Transverse colon (tissue), 4 donors: ENCODE measurements at regions not wholly inside any gene's neighbourhood (a gene's known extent, or its start where the extent isn't known, plus 50 kb on each side); places are given as distances from the start of the nearest gene placed in this dataset.

Experiments used
- DNase-seq: peaks from one replicate; pipeline ENCODE4 v3.0.0-alpha.2; 2019
- H3K27ac ChIP-seq, 4 donors: fragments of 200-600 bp; sonication (generic); 2 replicates each; pipeline ENCODE4 v1.5.1; 2016 to 2018; ENCODE audit warnings: inconsistent platforms in 4 of 4
- H3K27me3 ChIP-seq: fragments of 200-600 bp; sonication (generic); 2 replicates; pipeline ENCODE4 v1.5.1; 2017; ENCODE audit warnings: inconsistent platforms
- H3K36me3 ChIP-seq, 4 donors: fragments of 200-600 bp; sonication (generic); 2 replicates each; pipeline ENCODE4 v1.5.1; 2017 to 2019; ENCODE audit warnings: inconsistent platforms in 4 of 4
- H3K4me1 ChIP-seq, 4 donors: fragments of 200-600 bp; sonication (generic); 2 replicates each; pipeline ENCODE4 v1.5.1; 2017 to 2020; ENCODE audit warnings: inconsistent platforms in 4 of 4
- H3K4me3 ChIP-seq, 4 donors: fragments of 200-600 bp; sonication (generic); 1 replicate in 1 of 4; 2 replicates in 3 of 4; pipeline versions ENCODE4 v1.5.1 to v1.6.1; 2017 to 2019; ENCODE audit warnings: inconsistent platforms in 4 of 4
- H3K9me3 ChIP-seq, 2 donors: fragments of 200-600 bp; sonication (generic); 2 replicates each; pipeline ENCODE4 v1.5.1; 2017 to 2019; ENCODE audit warnings: inconsistent platforms in 2 of 2
- CTCF ChIP-seq, 5 experiments: fragments of 200-600 bp in 3 of 5; fragments of 450-650 bp in 2 of 5; sonication (generic) in 3 of 5; IDR thresholded peaks; 1 replicate in 2 of 5; 2 replicates in 3 of 5; pipeline ENCODE4 v1.5.1; 2016 to 2017; ENCODE audit warnings: antibody characterized with exemption in 5 of 5, inconsistent platforms in 3 of 5, mild to moderate bottlenecking in 2 of 5, moderate library complexity in 1 of 5
- EP300 ChIP-seq: sonication (generic); formaldehyde crosslinking; IDR thresholded peaks from one replicate; pipeline ENCODE4 v1.6.1; 2017; ENCODE audit warnings: antibody characterized with exemption, low read depth
- POLR2A ChIP-seq: fragments of 450-650 bp; IDR thresholded peaks from one replicate; pipeline ENCODE4 v1.6.1; 2016; ENCODE audit warnings: antibody characterized with exemption, mild to moderate bottlenecking, moderate library complexity
- POLR2AphosphoS5 ChIP-seq, 3 donors: sonication (generic); formaldehyde crosslinking; IDR thresholded peaks; one replicate each; pipeline ENCODE4 v1.6.1; 2016; ENCODE audit warnings: antibody characterized with exemption in 3 of 3
- WGBS, 2 donors: methylation state at CpG; one replicate each; pipeline ENCODE4 v1.1.5; 2018; ENCODE audit warnings: low coverage in 1 of 2; 5-methylcytosine and 5-hydroxymethylcytosine counted together
- in situ Hi-C, 4 donors: fragments of 200-750 bp; cut with MboI; loops; one replicate each; pipeline versions ENCODE4 v1.15.0 to v1.15.1; 2017; ENCODE audit warnings: low sequenced_read_pairs in 3 of 4, low pct_ligation_motif_present in 1 of 4, low pct_unique_long_range_greater_than_20kb in 1 of 4
- intact Hi-C: fragments of 100-400 bp; cut with DNase I; formaldehyde crosslinking; loops from one replicate; pipeline ENCODE4 v1.15.1; 2023; ENCODE audit warnings: low total_unique reads

GRCh38 chr5:161189452-161189851 lies 337.4 kb upstream of the ATP10B start:
- no peak for DNase-seq
- Histone ChIP-seq H3K4me3 (no peak overlapping the region), H3K27me3 (no peaks in the 10 kb centered on the region), H3K4me1 (no peaks in the 10 kb centered on the region), H3K9me3 (no peaks in the 10 kb centered on the region), H3K27ac (no peak overlapping the region), H3K36me3 (no peaks in the 10 kb centered on the region)
- in situ Hi-C loops, result no loop called here
- intact Hi-C loops, result no loop called here
- TF ChIP-seq CTCF (IDR thresholded peaks at IDR 0.05) (no peak), EP300 (no peak), POLR2A (no peak), POLR2AphosphoS5 (IDR thresholded peaks at IDR 0.05) (no peak)
- 64 to 74% methylated on average over 1 of the region's 1 CpG for WGBS, 2 donors

- H3K36me3 ChIP-seq, result no peaks in the 10 kb centered on the region
- in situ Hi-C loops, result no loop called here
- H3K4me3 ChIP-seq, result no peak overlapping the region
- no peaks in the 10 kb centered on the region for H3K27me3 ChIP-seq
- intact Hi-C loops, result no loop called here
- H3K9me3 ChIP-seq, result no peaks in the 10 kb centered on the region
- no peak for DNase-seq
- no peaks in the 10 kb centered on the region for H3K4me1 ChIP-seq
- no peak for TF ChIP-seq CTCF (IDR thresholded peaks at IDR 0.05)
- no peak for TF ChIP-seq POLR2A
- no peak for TF ChIP-seq EP300
- TF ChIP-seq POLR2AphosphoS5 (IDR thresholded peaks at IDR 0.05), result no peak
- H3K27ac ChIP-seq, result no peak overlapping the region
These were observed 331.5 kb upstream of the ATP10B start for GRCh38 chr5:161183559-161183958.

- in situ Hi-C loops, result no loop called here
- Histone ChIP-seq H3K9me3 (no peaks in the 10 kb centered on the region), H3K27ac (no peak overlapping the region), H3K36me3 (no peaks in the 10 kb centered on the region), H3K4me1 (no peaks in the 10 kb centered on the region), H3K4me3 (no peak overlapping the region), H3K27me3 (no peaks in the 10 kb centered on the region)
- no peak for TF ChIP-seq CTCF (IDR thresholded peaks at IDR 0.05)
- TF ChIP-seq POLR2A, result no peak
- TF ChIP-seq POLR2AphosphoS5 (IDR thresholded peaks at IDR 0.05), result no peak
- TF ChIP-seq EP300, result no peak
- intact Hi-C loops, result no loop called here
- WGBS, 2 donors, result 68 to 86% methylated on average over 1 to 2 of the region's 2 CpGs
- no peak for DNase-seq
These were observed 324.2 kb upstream of the ATP10B start for GRCh38 chr5:161176221-161176620.

GRCh38 chr5:161169776-161170175 lies 317.8 kb upstream of the ATP10B start:
- H3K9me3 ChIP-seq, result no peaks in the 10 kb centered on the region
- H3K4me1 ChIP-seq, result no peaks in the 10 kb centered on the region
- H3K4me3 ChIP-seq, result no peak overlapping the region
- H3K36me3 ChIP-seq, result no peaks in the 10 kb centered on the region
- intact Hi-C loops, result no loop called here
- H3K27ac ChIP-seq, result no peak overlapping the region
- DNase-seq, result no peak
- 84 to 88% methylated on average over 2 of the region's 2 CpGs for WGBS, 2 donors
- TF ChIP-seq CTCF (IDR thresholded peaks at IDR 0.05) (no peak), POLR2A (no peak), EP300 (no peak), POLR2AphosphoS5 (IDR thresholded peaks at IDR 0.05) (no peak)
- in situ Hi-C loops, result no loop called here
- no peaks in the 10 kb centered on the region for H3K27me3 ChIP-seq
